GM12892 (cell line): ENCODE measurements at regions not wholly inside any gene's neighbourhood (a gene's known extent, or its start where the extent isn't known, plus 50 kb on each side); places are given as distances from the start of the nearest gene placed in this dataset.

Source experiments
- POLR2A ChIP-seq: IDR thresholded peaks from 2 replicates; pipeline ENCODE4 v1.6.1; 2011; ENCODE audit warnings: low read depth, low read length, control low read depth
- POLR2AphosphoS5 ChIP-seq: IDR thresholded peaks from 2 replicates; pipeline ENCODE4 v1.6.1; 2011; ENCODE audit warnings: low read depth, low read length, control low read depth
- TAF1 ChIP-seq: IDR thresholded peaks from 2 replicates; pipeline ENCODE4 v1.6.1; 2011; ENCODE audit warnings: low read depth, mild to moderate bottlenecking, control low read depth, low read length, borderline replicate concordance

- TF ChIP-seq POLR2AphosphoS5 (peak; percentile 74), TAF1 (no peak), POLR2A (peak; percentile 51; the same call in 1 of the 2 replicates)
These were observed 166.2 kb upstream of the ACO1 start for GRCh38 chr9:32218100-32218767.
